SU-DHL-6 (cell line): ENCODE measurements at regions not wholly inside any gene's neighbourhood (a gene's known extent, or its start where the extent isn't known, plus 50 kb on each side); places are given as distances from the start of the nearest gene placed in this dataset.

Experiments used
- H2AFZ ChIP-seq: fragments of 200-600 bp; sonication (generic); 2 replicates; pipeline ENCODE4 v1.6.1; 2014; ENCODE audit warnings: low read depth, mild to moderate bottlenecking, moderate library complexity, mixed read lengths, antibody characterized with exemption, low read length; ENCODE audit not compliant: severe bottlenecking
- H3F3A ChIP-seq: fragments of 200-600 bp; shearing (Covaris generic); 2 replicates; pipeline ENCODE4 v1.6.0; 2016; ENCODE audit warnings: antibody characterized with exemption, mild to moderate bottlenecking; ENCODE audit not compliant: insufficient read depth
- H3K27ac ChIP-seq: fragments of 200-600 bp; sonication (generic); 2 replicates; pipeline ENCODE4 v1.5.1; 2016; ENCODE audit warnings: low read depth, mild to moderate bottlenecking, low read length, moderate library complexity, mixed read lengths
- H3K27me3 ChIP-seq: fragments of 200-600 bp; sonication (generic), shearing (Covaris generic); 2 replicates; pipeline ENCODE4 v1.6.0; 2014; ENCODE audit warnings: mild to moderate bottlenecking, low read length
- H3K36me3 ChIP-seq: fragments of 200-600 bp; sonication (generic); 2 replicates; pipeline ENCODE4 v1.6.1; 2014; ENCODE audit warnings: mild to moderate bottlenecking, low read length, mixed read lengths
- H3K4me2 ChIP-seq: fragments of 300-600, 200-600 bp; shearing (Covaris generic), sonication (generic); 2 replicates; pipeline ENCODE4 v1.6.0; 2014; ENCODE audit warnings: low read length, low read depth, mild to moderate bottlenecking; ENCODE audit not compliant: poor library complexity, severe bottlenecking
- H3K4me3 ChIP-seq: fragments of 200-600 bp; sonication (generic); 2 replicates; pipeline ENCODE4 v1.5.1; 2014; ENCODE audit warnings: antibody characterized with exemption, low read length, mild to moderate bottlenecking, mixed read lengths; ENCODE audit not compliant: insufficient read depth, poor library complexity, severe bottlenecking
- H3K79me2 ChIP-seq: fragments of 200-600 bp; sonication (generic); 2 replicates; pipeline ENCODE4 v1.6.1; 2014; ENCODE audit warnings: mild to moderate bottlenecking, low read length, moderate library complexity; ENCODE audit not compliant: insufficient read depth
- H3K9ac ChIP-seq: fragments of 200-600 bp; sonication (generic); 2 replicates; pipeline ENCODE4 v1.7.0; 2014; ENCODE audit warnings: mild to moderate bottlenecking, low read length
- H3K9me2 ChIP-seq: fragments of 200-600 bp; sonication (generic); replicated peaks from 2 replicates; pipeline ENCODE4 v1.6.1; 2014; ENCODE audit warnings: low read length; ENCODE audit not compliant: insufficient read depth
- H3K9me3 ChIP-seq: fragments of 200-600 bp; sonication (generic); 2 replicates; pipeline ENCODE4 v1.6.1; 2014; ENCODE audit warnings: low read length, mixed read lengths; ENCODE audit not compliant: insufficient read depth
- H4K20me1 ChIP-seq: fragments of 200-600 bp; sonication (generic); 2 replicates; pipeline ENCODE4 v1.6.1; 2014; ENCODE audit warnings: low read depth, mild to moderate bottlenecking, antibody characterized with exemption, low read length, moderate library complexity, mixed read lengths
- EZH2phosphoT487 ChIP-seq: fragments of 200-600 bp; sonication (generic), shearing (Covaris generic); conservative IDR thresholded peaks from 2 replicates; pipeline ENCODE4 v1.6.1; 2018; ENCODE audit warnings: mild to moderate bottlenecking, antibody characterized with exemption, low read length, moderate library complexity, mixed read lengths
- TF ChIP-seq, protein P1 (sequence below): fragments of 200-600 bp; sonication (generic); IDR thresholded peaks from one replicate; pipeline ENCODE4 v1.5.1; 2017; ENCODE audit warnings: antibody characterized with exemption, mild to moderate bottlenecking, low read length, moderate library complexity; ENCODE audit not compliant: insufficient read depth, poor library complexity, severe bottlenecking

DNA sequence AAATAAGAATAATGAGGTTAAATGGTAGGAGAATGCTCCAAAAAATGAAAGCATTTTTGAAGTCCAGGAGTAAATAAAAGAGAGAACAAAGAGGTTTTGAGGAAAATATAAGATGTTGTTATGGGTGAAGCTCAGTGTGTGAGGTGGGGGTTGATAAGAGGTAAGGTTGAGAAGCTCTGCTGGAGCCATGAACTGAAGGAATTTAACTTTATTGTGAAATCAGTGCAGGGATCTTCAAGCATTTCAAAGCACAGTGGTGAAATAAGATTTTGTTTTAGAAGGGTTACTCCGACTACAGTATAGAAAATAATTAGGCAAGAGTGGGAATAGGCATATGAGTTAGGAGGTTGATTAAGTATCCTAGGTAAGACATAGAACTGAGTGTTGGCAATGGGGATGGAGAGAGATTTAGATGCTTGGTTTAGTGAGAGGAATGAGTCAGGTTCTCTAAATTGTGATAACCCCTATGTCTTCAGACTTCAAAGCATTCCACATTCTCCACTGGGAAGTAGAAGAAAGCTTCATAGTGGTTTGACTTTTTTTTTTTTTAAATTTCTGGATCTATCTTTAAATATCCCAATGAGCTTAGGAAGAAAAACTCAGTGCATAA, 403.2 kb downstream of the AASDHPPT start:
- H3K79me2 ChIP-seq = no peaks in the 10 kb centered on the region
- no peaks in the 10 kb centered on the region for H3K36me3 ChIP-seq
- H3K4me3 ChIP-seq = no peak overlapping the region
- H3F3A ChIP-seq = no peaks in the 10 kb centered on the region
- H3K27me3 ChIP-seq = no peaks in the 10 kb centered on the region
- H4K20me1 ChIP-seq = no peaks in the 10 kb centered on the region
- no peak overlapping the region for H3K4me2 ChIP-seq
- H3K9me3 ChIP-seq = no peaks in the 10 kb centered on the region
- H3K27ac ChIP-seq = no peak overlapping the region
- H2AFZ ChIP-seq = no peak overlapping the region
- TF ChIP-seq, protein P1, sequence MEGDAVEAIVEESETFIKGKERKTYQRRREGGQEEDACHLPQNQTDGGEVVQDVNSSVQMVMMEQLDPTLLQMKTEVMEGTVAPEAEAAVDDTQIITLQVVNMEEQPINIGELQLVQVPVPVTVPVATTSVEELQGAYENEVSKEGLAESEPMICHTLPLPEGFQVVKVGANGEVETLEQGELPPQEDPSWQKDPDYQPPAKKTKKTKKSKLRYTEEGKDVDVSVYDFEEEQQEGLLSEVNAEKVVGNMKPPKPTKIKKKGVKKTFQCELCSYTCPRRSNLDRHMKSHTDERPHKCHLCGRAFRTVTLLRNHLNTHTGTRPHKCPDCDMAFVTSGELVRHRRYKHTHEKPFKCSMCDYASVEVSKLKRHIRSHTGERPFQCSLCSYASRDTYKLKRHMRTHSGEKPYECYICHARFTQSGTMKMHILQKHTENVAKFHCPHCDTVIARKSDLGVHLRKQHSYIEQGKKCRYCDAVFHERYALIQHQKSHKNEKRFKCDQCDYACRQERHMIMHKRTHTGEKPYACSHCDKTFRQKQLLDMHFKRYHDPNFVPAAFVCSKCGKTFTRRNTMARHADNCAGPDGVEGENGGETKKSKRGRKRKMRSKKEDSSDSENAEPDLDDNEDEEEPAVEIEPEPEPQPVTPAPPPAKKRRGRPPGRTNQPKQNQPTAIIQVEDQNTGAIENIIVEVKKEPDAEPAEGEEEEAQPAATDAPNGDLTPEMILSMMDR = no peak
- TF ChIP-seq EZH2phosphoT487 = no peak
- H3K9me2 ChIP-seq = no peaks in the 10 kb centered on the region
- H3K9ac ChIP-seq = no peak overlapping the region

- Histone ChIP-seq H3K4me3 (no peak overlapping the region), H3K9ac (no peak overlapping the region), H2AFZ (no peak overlapping the region), H3K79me2 (no peaks in the 10 kb centered on the region), H4K20me1 (no peaks in the 10 kb centered on the region), H3K4me2 (no peak overlapping the region), H3K27me3 (no peaks in the 10 kb centered on the region), H3F3A (no peaks in the 10 kb centered on the region), H3K27ac (no peak overlapping the region), H3K36me3 (no peaks in the 10 kb centered on the region), H3K9me3 (no peaks in the 10 kb centered on the region), H3K9me2 (no peaks in the 10 kb centered on the region)
- no peak for TF ChIP-seq EZH2phosphoT487
- TF ChIP-seq, protein P1 = no peak
Measured at GRCh38 chr11:106482917-106483785, 405.7 kb downstream of the AASDHPPT start.

DNA sequence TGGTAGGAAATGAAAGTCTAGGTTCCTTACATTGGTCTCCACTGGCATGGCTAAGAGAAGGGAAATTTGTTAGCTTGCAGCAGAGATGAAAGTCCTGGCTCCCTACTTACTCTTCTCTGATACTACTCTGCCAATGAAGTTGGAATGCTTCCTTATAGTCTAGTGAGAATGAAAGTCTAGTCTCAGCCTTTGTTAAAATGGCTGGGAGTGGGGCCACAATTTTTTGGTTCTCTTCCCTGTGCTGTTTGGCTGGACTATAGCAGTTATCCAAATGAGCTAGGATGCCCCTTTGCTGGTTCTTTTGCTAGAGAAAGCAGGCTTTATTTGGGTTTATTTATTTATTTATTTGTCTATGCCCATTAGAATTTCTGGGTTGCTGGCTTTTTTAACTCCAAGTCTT, 414.3 kb downstream of the AASDHPPT start:
- Histone ChIP-seq H3K36me3 (no peaks in the 10 kb centered on the region), H3K27me3 (no peaks in the 10 kb centered on the region), H3K9me3 (no peaks in the 10 kb centered on the region), H3K9ac (no peak overlapping the region), H3F3A (no peaks in the 10 kb centered on the region), H3K4me2 (no peak overlapping the region), H3K4me3 (no peak overlapping the region), H3K9me2 (no peaks in the 10 kb centered on the region), H4K20me1 (no peaks in the 10 kb centered on the region), H3K79me2 (no peaks in the 10 kb centered on the region), H2AFZ (no peak overlapping the region), H3K27ac (no peak overlapping the region)
- no peak for TF ChIP-seq EZH2phosphoT487
- TF ChIP-seq, protein P1 = no peak
